Body of pancreas (tissue), 4 donors: ENCODE measurements at regions not wholly inside any gene's neighbourhood (a gene's known extent, or its start where the extent isn't known, plus 50 kb on each side); places are given as distances from the start of the nearest gene placed in this dataset.

Experiments
- ATAC-seq: fragments of 150-250 bp; one replicate; pipeline ENCODE4 v1.9.1; 2016
- DNase-seq, 4 donors: peaks; one replicate each; pipeline ENCODE4 v3.0.0-alpha.2; 2019
- H3K27ac ChIP-seq, 4 donors: fragments of 200-600 bp; sonication (generic); 1 replicate in 3 of 4; 2 replicates in 1 of 4; pipeline versions ENCODE4 v1.5.1 to v1.6.1; 2016 to 2019; ENCODE audit warnings: mild to moderate bottlenecking in 1 of 4, mixed read lengths in 1 of 4, moderate library complexity in 1 of 4
- H3K27me3 ChIP-seq, 2 donors: fragments of 200-600 bp; sonication (generic); one replicate each; pipeline ENCODE4 v1.6.0; 2016; ENCODE audit warnings: mild to moderate bottlenecking in 1 of 2
- H3K36me3 ChIP-seq, 2 donors: fragments of 200-600 bp; sonication (generic); replicated peaks in 1 of 2; 2 replicates each; pipeline ENCODE4 v1.5.1; 2016; ENCODE audit warnings: low read depth in 2 of 2; ENCODE audit not compliant: insufficient read depth in 1 of 2
- H3K4me1 ChIP-seq: fragments of 200-600 bp; sonication (generic); one replicate; pipeline ENCODE4 v1.6.0; 2016
- H3K4me3 ChIP-seq, 2 donors: fragments of 200-600 bp; sonication (generic); 1 replicate in 1 of 2; 2 replicates in 1 of 2; pipeline ENCODE4 v1.5.1; 2016 to 2019
- H3K9me3 ChIP-seq, 3 donors: fragments of 200-600 bp; sonication (generic); 1 replicate in 2 of 3; 2 replicates in 1 of 3; pipeline ENCODE4 v1.5.1; 2016
- POLR2A ChIP-seq, 3 donors: fragments of 450-650 bp; IDR thresholded peaks; one replicate each; pipeline ENCODE4 v1.6.1; 2016; ENCODE audit warnings: antibody characterized with exemption in 3 of 3, mild to moderate bottlenecking in 2 of 3
- WGBS, 2 donors: methylation state at CpG; one replicate each; pipeline ENCODE4 v1.1.5; 2017; 5-methylcytosine and 5-hydroxymethylcytosine counted together
- intact Hi-C: fragments of 100-400 bp; cut with DNase I; formaldehyde crosslinking; loops from one replicate; pipeline ENCODE4 v1.15.1; 2023
- TF ChIP-seq, protein P1 (sequence below), 7 experiments: fragments of 450-650 bp in 4 of 7; fragments of 200-600 bp in 3 of 7; sonication (generic) in 3 of 7; IDR thresholded peaks; one replicate each; pipeline ENCODE4 v1.5.1; 2016 to 2019; ENCODE audit warnings: antibody characterized with exemption in 7 of 7

DNA sequence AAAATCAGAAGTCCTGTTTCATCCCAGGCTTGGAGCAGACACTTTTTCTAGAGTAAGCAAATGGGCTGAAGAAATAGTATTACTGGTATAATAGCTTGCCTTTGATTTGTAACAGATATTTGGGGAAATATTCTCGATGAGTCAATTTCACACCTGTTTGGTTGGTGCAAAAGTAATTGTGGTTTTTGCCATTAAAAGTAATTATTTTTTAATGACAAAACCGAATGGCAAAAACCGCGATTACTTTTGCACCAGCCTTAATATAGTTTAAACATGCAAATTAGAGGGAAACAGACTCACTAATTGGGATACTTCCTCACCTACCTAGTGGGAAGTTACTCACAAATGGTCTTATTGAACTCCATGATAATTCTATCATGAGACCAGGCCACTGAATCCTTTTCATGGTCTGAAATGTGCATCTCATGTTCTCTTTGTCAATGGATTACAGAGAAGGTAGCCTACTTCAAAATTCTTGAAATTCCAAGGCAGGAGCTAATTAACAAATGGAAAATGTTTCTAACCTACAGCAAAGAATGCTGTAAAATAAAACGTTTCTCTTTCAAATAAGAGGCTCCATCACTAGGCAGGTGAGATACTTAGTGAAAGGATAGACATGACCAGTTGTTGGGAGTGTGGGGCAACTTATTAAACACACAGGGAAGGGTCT is 391.3 kb downstream of the EMP1 start:
- WGBS, 2 donors: 45 to 54% methylated on average over 5 of the region's 5 CpGs

DNA sequence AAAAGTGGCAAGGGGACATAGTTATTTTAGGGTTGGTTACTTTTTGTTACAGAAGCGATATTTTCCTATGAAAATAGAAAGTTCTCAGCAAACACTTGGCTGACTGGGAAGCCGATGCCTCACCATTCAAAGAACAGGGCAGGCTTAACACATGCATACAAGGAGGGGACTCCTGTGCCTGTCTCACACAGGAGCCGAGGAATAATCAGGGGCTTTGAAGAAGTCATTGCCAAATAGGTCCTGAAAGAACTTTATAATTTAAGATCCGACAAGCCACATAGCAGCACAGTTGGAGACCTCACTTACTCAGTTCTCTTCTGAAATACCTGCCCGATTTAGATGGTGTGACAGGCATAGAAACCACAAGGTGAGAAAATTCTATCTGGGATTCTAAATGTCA is 389.8 kb downstream of the EMP1 start:
- no peaks in the 10 kb centered on the region for H3K9me3 ChIP-seq
- no peaks in the 10 kb centered on the region for H3K36me3 ChIP-seq
- no peaks in the 10 kb centered on the region for H3K27me3 ChIP-seq
- no peak for ATAC-seq
- H3K4me1 ChIP-seq: no peaks in the 10 kb centered on the region
- no peak overlapping the region for H3K27ac ChIP-seq
- DNase-seq: no peak
- no peak overlapping the region for H3K4me3 ChIP-seq
- intact Hi-C loops: no loop called here
- TF ChIP-seq POLR2A (IDR thresholded peaks at IDR 0.05): no peak
- TF ChIP-seq, protein P1, sequence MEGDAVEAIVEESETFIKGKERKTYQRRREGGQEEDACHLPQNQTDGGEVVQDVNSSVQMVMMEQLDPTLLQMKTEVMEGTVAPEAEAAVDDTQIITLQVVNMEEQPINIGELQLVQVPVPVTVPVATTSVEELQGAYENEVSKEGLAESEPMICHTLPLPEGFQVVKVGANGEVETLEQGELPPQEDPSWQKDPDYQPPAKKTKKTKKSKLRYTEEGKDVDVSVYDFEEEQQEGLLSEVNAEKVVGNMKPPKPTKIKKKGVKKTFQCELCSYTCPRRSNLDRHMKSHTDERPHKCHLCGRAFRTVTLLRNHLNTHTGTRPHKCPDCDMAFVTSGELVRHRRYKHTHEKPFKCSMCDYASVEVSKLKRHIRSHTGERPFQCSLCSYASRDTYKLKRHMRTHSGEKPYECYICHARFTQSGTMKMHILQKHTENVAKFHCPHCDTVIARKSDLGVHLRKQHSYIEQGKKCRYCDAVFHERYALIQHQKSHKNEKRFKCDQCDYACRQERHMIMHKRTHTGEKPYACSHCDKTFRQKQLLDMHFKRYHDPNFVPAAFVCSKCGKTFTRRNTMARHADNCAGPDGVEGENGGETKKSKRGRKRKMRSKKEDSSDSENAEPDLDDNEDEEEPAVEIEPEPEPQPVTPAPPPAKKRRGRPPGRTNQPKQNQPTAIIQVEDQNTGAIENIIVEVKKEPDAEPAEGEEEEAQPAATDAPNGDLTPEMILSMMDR (IDR thresholded peaks at IDR 0.05): no peak
- WGBS, 2 donors: 52 to 58% methylated on average over 5 of the region's 5 CpGs

More for the DNA sequence above, 391.3 kb downstream of the EMP1 start:
- DNase-seq: no peak
- H3K36me3 ChIP-seq: no peaks in the 10 kb centered on the region
- H3K4me3 ChIP-seq: no peak overlapping the region
- no peak for ATAC-seq
- intact Hi-C loops: no loop called here
- no peak for TF ChIP-seq POLR2A (IDR thresholded peaks at IDR 0.05)
- TF ChIP-seq, protein P1 (IDR thresholded peaks at IDR 0.05): no peak
- H3K4me1 ChIP-seq: no peaks in the 10 kb centered on the region
- H3K27ac ChIP-seq: no peak overlapping the region
- no peaks in the 10 kb centered on the region for H3K9me3 ChIP-seq
- H3K27me3 ChIP-seq: no peaks in the 10 kb centered on the region

DNA sequence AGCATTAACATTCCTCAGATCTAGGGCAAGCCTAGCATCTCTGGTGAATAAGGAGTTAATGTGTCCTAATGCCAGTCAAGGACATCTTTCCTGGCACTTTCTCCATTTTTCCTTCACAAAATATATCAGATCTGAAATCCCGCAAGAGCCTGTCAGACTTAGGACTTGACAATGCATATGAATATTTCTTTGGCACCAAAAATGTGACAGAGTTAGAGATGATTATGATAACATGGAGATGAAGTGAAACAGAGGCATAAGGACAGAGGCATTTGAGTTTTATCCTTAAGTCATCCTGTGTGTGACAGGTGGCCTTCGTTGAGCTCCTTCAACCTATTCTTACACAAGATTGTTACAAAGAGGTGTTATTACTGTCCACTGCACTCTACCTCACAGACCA is 388.0 kb downstream of the EMP1 start:
- Histone ChIP-seq H3K27me3 (no peaks in the 10 kb centered on the region), H3K9me3 (no peaks in the 10 kb centered on the region), H3K4me3 (no peak overlapping the region), H3K4me1 (no peaks in the 10 kb centered on the region), H3K27ac (no peak overlapping the region), H3K36me3 (no peaks in the 10 kb centered on the region)
- ATAC-seq (no peak), DNase-seq (no peak)
- TF ChIP-seq POLR2A (IDR thresholded peaks at IDR 0.05): no peak
- 34 to 45% methylated on average over 2 of the region's 2 CpGs for WGBS, 2 donors
- intact Hi-C loops: no loop called here

DNA sequence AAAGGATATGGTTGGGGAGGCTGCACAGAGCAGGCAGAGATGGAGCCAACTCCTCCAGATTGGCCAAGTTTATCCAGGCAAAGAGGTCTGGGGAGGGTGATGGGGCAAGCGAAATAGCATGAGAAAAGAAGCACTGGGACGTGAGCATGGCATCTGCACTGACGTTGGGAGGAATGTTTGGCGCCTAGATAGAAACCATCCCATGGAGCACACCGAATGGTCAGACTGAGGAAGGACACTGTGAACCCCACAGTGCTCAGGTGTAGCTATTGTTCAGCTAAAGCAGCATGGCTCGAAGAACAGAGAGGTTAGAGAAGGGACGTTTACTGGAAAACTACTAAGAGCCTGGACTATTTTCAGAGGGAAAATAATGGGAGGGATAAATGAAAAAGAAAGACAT is 387.1 kb downstream of the EMP1 start:
- intact Hi-C loops: no loop called here
- no peaks in the 10 kb centered on the region for H3K27me3 ChIP-seq
- no peaks in the 10 kb centered on the region for H3K4me1 ChIP-seq
- H3K36me3 ChIP-seq: no peaks in the 10 kb centered on the region
- WGBS, 2 donors: 54 to 55% methylated on average over 7 of the region's 7 CpGs
- TF ChIP-seq, protein P1 (IDR thresholded peaks at IDR 0.05): no peak
- H3K27ac ChIP-seq: no peak overlapping the region
- no peak overlapping the region for H3K4me3 ChIP-seq
- DNase-seq (no peak), ATAC-seq (no peak)
- no peaks in the 10 kb centered on the region for H3K9me3 ChIP-seq

DNA sequence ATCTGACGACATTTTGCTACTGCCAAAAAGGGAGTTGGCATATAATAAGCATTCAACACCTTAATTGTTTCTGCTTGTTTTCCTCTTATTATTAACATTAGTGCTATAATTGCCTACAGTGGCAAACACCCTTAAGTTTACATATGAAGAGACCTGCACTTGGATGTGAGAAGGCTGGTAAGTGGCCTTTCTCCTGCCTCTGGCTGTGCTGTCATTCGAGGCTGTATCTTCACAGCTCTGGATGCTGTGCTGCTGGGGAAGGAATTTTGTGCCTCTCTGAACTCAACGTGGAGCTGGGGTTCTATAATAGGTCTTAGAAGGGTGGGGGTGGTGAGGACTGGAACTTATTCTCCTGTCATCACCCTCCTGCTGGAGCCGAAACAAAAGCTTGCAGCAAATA is 385.9 kb downstream of the EMP1 start:
- WGBS, 2 donors: 38 to 45% methylated on average over 4 of the region's 4 CpGs

More for the DNA sequence above, 385.9 kb downstream of the EMP1 start:
- TF ChIP-seq POLR2A (IDR thresholded peaks at IDR 0.05): no peak
- TF ChIP-seq, protein P1 (IDR thresholded peaks at IDR 0.05): no peak
- no peak overlapping the region for H3K4me3 ChIP-seq
- no peaks in the 10 kb centered on the region for H3K4me1 ChIP-seq
- no peaks in the 10 kb centered on the region for H3K9me3 ChIP-seq
- ATAC-seq: no peak
- intact Hi-C loops: no loop called here
- H3K36me3 ChIP-seq: no peaks in the 10 kb centered on the region
- no peak for DNase-seq
- no peaks in the 10 kb centered on the region for H3K27me3 ChIP-seq
- no peak overlapping the region for H3K27ac ChIP-seq
